Stimulated activated CD8-positive, alpha-beta memory T cell treated with anti-CD3 and anti-CD28 coated beads, Interleukin-15, amount 100 ng/mL, for 48 hours (primary cell): ENCODE measurements at regions not wholly inside any gene's neighbourhood (a gene's known extent, or its start where the extent isn't known, plus 50 kb on each side); places are given as distances from the start of the nearest gene placed in this dataset.
A peak's percentile ranks its signal among the peaks of the same experiment; 100 is the strongest.

ENCODE experiments used
- DNase-seq, 2 donors: peaks; one replicate each; pipeline ENCODE4 v3.0.0-alpha.2; 2020; ENCODE audit warnings: low read depth in 2 of 2

DNA sequence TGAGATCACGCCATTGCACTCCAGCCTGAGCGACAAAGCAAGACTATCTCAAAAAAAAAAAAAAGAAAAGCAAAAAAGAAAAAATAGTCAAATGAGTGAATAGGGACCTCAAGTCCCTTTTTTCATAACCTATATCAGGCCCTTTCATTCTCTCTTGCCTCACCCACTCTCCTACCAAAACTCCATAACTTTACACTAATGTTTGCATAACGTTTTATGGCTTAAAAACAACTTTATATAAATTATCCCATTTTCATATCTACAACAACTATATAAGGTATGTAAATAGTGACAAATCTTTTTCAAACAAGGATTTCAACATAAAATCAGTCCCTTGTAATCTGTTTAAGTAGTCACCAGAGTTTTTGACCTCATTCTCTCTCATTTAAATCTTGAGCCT is 56.9 kb upstream of the PIP5K1B start:
- no peak for DNase-seq

DNA sequence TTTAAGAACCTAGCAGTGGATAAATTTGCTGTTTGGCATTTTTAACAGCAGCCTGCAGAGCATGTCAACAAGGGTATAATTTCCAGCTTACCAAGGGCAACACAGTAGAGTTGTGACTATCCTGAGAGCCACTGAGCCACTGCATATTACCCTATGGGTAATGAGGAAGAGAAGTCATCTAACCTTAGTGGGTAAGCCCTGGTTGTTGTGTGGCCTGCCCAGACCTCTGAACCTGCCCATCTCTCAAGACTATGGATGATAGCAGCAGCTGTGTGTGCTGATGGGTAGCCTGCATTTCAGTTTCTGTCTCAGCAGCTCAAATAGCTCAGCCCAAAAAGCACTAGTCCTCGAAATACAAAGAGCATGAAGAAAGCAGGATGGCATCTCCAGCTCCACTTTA is 56.1 kb upstream of the PIP5K1B start:
- DNase-seq, result no peak

DNA sequence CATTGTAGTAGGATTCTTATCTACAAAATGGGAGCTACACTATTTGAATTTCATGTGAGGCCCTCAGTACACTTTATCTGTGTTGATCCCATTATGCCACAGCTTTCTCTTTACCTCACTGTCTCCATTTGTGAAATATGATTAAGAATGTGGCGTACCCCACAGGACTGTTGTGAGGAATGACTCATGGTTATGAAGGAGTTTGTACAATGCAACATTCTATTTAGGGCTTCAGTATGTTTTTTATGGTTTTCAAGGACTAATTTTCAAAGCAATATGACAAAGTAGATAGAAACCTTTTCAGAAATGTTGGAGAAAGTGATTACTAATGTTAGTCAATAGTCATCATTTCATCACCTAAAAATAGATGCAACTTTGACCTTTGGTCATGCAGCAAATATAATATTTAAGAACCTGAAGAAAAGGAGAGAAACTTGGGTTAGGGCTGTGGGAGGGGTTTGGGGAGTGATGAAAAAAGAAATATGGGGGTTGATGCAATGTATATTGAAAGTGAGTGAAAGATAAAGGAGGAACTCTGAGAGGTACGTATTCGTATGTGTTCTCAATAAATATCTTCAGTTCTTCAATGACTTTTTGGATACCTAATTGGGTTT is 53.7 kb upstream of the PIP5K1B start:
- DNase-seq, result no peak

DNA sequence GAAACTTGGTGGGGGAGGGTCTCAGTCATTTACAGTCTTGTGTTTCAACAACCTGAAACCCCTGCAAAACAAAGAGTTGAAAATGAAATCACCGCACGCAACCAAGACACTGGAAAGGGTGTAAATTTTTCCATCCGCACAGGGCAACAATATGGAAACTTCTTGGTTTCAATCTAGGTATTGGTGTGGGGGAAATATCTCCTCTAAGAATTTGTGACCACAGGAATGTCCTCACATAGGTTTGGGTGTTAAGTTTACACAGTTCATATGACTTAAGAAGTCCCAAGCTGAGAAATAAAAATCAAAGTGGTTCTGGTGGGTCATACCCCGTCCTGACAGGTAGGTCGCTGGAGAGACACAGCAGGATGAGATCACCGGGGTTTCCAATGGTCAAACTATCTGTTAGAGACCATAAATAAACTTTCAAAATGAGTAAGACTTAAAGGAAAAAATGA is 51.9 kb upstream of the PIP5K1B start:
- peak; percentile 39 to 52 for DNase-seq

DNA sequence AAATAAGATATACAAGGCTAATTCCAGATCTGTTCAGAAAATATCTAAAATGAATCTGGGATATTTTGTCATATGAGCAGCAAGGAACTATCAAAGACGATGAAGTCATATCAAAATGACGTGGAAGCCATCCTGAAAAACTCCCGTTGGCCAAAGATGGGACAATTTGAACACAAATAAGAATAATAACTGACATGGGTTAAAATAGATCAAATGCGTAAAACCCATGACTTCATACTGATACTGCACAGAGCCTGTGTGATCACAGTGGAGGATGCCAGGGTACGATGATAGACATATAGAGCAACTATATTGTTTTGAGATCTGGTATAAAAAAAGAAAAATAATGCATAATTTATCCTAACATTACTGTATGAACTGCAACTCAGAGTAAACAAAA is 51.0 kb upstream of the PIP5K1B start:
- no peak for DNase-seq
